NCI-H1092 treated with DMSO at 0.1 percent for 48 hours (cell line): ENCODE measurements at regions not wholly inside any gene's neighbourhood (a gene's known extent, or its start where the extent isn't known, plus 50 kb on each side); places are given as distances from the start of the nearest gene placed in this dataset.

Experiments used
- DNase-seq: peaks from one replicate; lab custom pipeline; 2025; lab: John Stamatoyannopoulos, UW

- no peak for DNase-seq
Measured at GRCh38 chr16:86090461-86091170, 191.7 kb downstream of the IRF8 start.

- no peak for DNase-seq
Measured at GRCh38 chr16:86091976-86092375, 193.0 kb downstream of the IRF8 start.

GRCh38 chr16:86092586-86093480, 193.9 kb downstream of the IRF8 start:
- no peak for DNase-seq

- no peak for DNase-seq
Measured at GRCh38 chr16:86093801-86094750, 195.1 kb downstream of the IRF8 start.

GRCh38 chr16:86095131-86095752, 196.3 kb downstream of the IRF8 start:
- DNase-seq, result no peak

GRCh38 chr16:86095906-86096485, 197.0 kb downstream of the IRF8 start:
- no peak for DNase-seq

- no peak for DNase-seq
Measured at GRCh38 chr16:86096850-86097249, 197.9 kb downstream of the IRF8 start.

GRCh38 chr16:86099326-86099725, 200.4 kb downstream of the IRF8 start:
- DNase-seq, result no peak

- DNase-seq, result no peak
Measured at GRCh38 chr16:86100205-86101136, 201.5 kb downstream of the IRF8 start.

- no peak for DNase-seq
Measured at GRCh38 chr16:86101137-86101896, 202.4 kb downstream of the IRF8 start.

- no peak for DNase-seq
Measured at GRCh38 chr16:86101897-86102157, 202.9 kb downstream of the IRF8 start.

GRCh38 chr16:86103320-86103719, 204.4 kb downstream of the IRF8 start:
- DNase-seq, result no peak

GRCh38 chr16:86104537-86105048, 205.6 kb downstream of the IRF8 start:
- no peak for DNase-seq

GRCh38 chr16:86107215-86107825, 208.4 kb downstream of the IRF8 start:
- DNase-seq, result no peak

- DNase-seq, result no peak
Measured at GRCh38 chr16:86108062-86108461, 209.1 kb downstream of the IRF8 start.

- no peak for DNase-seq
Measured at GRCh38 chr16:86110134-86110533, 211.2 kb downstream of the IRF8 start.

GRCh38 chr16:86110726-86111125, 211.8 kb downstream of the IRF8 start:
- no peak for DNase-seq

GRCh38 chr16:86112178-86112577, 213.2 kb downstream of the IRF8 start:
- DNase-seq, result no peak

GRCh38 chr16:86117235-86117634, 218.3 kb downstream of the IRF8 start:
- DNase-seq, result no peak
